Body of pancreas (tissue), 4 donors: ENCODE measurements at regions not wholly inside any gene's neighbourhood (a gene's known extent, or its start where the extent isn't known, plus 50 kb on each side); places are given as distances from the start of the nearest gene placed in this dataset.

ENCODE experiments used
- ATAC-seq: fragments of 150-250 bp; one replicate; pipeline ENCODE4 v1.9.1; 2016
- DNase-seq, 4 donors: peaks; one replicate each; pipeline ENCODE4 v3.0.0-alpha.2; 2019
- H3K27ac ChIP-seq, 4 donors: fragments of 200-600 bp; sonication (generic); 1 replicate in 3 of 4; 2 replicates in 1 of 4; pipeline versions ENCODE4 v1.5.1 to v1.6.1; 2016 to 2019; ENCODE audit warnings: mild to moderate bottlenecking in 1 of 4, mixed read lengths in 1 of 4, moderate library complexity in 1 of 4
- H3K27me3 ChIP-seq, 2 donors: fragments of 200-600 bp; sonication (generic); one replicate each; pipeline ENCODE4 v1.6.0; 2016; ENCODE audit warnings: mild to moderate bottlenecking in 1 of 2
- H3K36me3 ChIP-seq, 2 donors: fragments of 200-600 bp; sonication (generic); replicated peaks in 1 of 2; 2 replicates each; pipeline ENCODE4 v1.5.1; 2016; ENCODE audit warnings: low read depth in 2 of 2; ENCODE audit not compliant: insufficient read depth in 1 of 2
- H3K4me1 ChIP-seq: fragments of 200-600 bp; sonication (generic); one replicate; pipeline ENCODE4 v1.6.0; 2016
- H3K4me3 ChIP-seq, 2 donors: fragments of 200-600 bp; sonication (generic); 1 replicate in 1 of 2; 2 replicates in 1 of 2; pipeline ENCODE4 v1.5.1; 2016 to 2019
- H3K9me3 ChIP-seq, 3 donors: fragments of 200-600 bp; sonication (generic); 1 replicate in 2 of 3; 2 replicates in 1 of 3; pipeline ENCODE4 v1.5.1; 2016
- POLR2A ChIP-seq, 3 donors: fragments of 450-650 bp; IDR thresholded peaks; one replicate each; pipeline ENCODE4 v1.6.1; 2016; ENCODE audit warnings: antibody characterized with exemption in 3 of 3, mild to moderate bottlenecking in 2 of 3
- WGBS, 2 donors: methylation state at CpG; one replicate each; pipeline ENCODE4 v1.1.5; 2017; 5-methylcytosine and 5-hydroxymethylcytosine counted together
- intact Hi-C: fragments of 100-400 bp; cut with DNase I; formaldehyde crosslinking; loops from one replicate; pipeline ENCODE4 v1.15.1; 2023
- TF ChIP-seq, protein P1 (sequence below), 7 experiments: fragments of 450-650 bp in 4 of 7; fragments of 200-600 bp in 3 of 7; sonication (generic) in 3 of 7; IDR thresholded peaks; one replicate each; pipeline ENCODE4 v1.5.1; 2016 to 2019; ENCODE audit warnings: antibody characterized with exemption in 7 of 7

GRCh38 chr2:21452678-21453077 lies 328.9 kb downstream of the TDRD15 start:
- H3K27me3 ChIP-seq: no peaks in the 10 kb centered on the region

GRCh38 chr2:21453723-21454450 lies 330.1 kb downstream of the TDRD15 start:
- intact Hi-C loops: no loop called here
- TF ChIP-seq POLR2A (IDR thresholded peaks at IDR 0.05): no peak
- Histone ChIP-seq H3K4me3 (no peak overlapping the region), H3K4me1 (no peaks in the 10 kb centered on the region), H3K36me3 (no peaks in the 10 kb centered on the region), H3K27me3 (no peaks in the 10 kb centered on the region), H3K27ac (no peak overlapping the region), H3K9me3 (no peaks in the 10 kb centered on the region)
- DNase-seq (no peak), ATAC-seq (no peak)
- 54 to 65% methylated on average over 8 of the region's 8 CpGs for WGBS, 2 donors

More at GRCh38 chr2:21452678-21453077, 328.9 kb downstream of the TDRD15 start:
- TF ChIP-seq, protein P1, sequence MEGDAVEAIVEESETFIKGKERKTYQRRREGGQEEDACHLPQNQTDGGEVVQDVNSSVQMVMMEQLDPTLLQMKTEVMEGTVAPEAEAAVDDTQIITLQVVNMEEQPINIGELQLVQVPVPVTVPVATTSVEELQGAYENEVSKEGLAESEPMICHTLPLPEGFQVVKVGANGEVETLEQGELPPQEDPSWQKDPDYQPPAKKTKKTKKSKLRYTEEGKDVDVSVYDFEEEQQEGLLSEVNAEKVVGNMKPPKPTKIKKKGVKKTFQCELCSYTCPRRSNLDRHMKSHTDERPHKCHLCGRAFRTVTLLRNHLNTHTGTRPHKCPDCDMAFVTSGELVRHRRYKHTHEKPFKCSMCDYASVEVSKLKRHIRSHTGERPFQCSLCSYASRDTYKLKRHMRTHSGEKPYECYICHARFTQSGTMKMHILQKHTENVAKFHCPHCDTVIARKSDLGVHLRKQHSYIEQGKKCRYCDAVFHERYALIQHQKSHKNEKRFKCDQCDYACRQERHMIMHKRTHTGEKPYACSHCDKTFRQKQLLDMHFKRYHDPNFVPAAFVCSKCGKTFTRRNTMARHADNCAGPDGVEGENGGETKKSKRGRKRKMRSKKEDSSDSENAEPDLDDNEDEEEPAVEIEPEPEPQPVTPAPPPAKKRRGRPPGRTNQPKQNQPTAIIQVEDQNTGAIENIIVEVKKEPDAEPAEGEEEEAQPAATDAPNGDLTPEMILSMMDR (IDR thresholded peaks at IDR 0.05): no peak
- H3K4me1 ChIP-seq: no peaks in the 10 kb centered on the region
- ATAC-seq (no peak), DNase-seq (no peak)
- intact Hi-C loops: no loop called here
- H3K4me3 ChIP-seq: no peak overlapping the region
- H3K27ac ChIP-seq: no peak overlapping the region
- whole genome bisulfite sequencing, 2 donors: 19 to 29% methylated on average over 5 of the region's 5 CpGs
- H3K9me3 ChIP-seq: no peaks in the 10 kb centered on the region
- H3K36me3 ChIP-seq: no peaks in the 10 kb centered on the region

- intact Hi-C loops: no loop called here
- H3K4me1 ChIP-seq: no peaks in the 10 kb centered on the region
- TF ChIP-seq POLR2A (IDR thresholded peaks at IDR 0.05): no peak
- TF ChIP-seq, protein P1 (IDR thresholded peaks at IDR 0.05): no peak
- DNase-seq (no peak), ATAC-seq (no peak)
- H3K4me3 ChIP-seq: no peak overlapping the region
- no peak overlapping the region for H3K27ac ChIP-seq
- no peaks in the 10 kb centered on the region for H3K36me3 ChIP-seq
- no peaks in the 10 kb centered on the region for H3K9me3 ChIP-seq
- H3K27me3 ChIP-seq: no peaks in the 10 kb centered on the region
- 40 to 47% methylated on average over 2 of the region's 2 CpGs for WGBS, 2 donors
Observed at GRCh38 chr2:21454839-21455238, 331.1 kb downstream of the TDRD15 start.

GRCh38 chr2:21461754-21462240 lies 338.0 kb downstream of the TDRD15 start:
- Histone ChIP-seq H3K4me1 (no peaks in the 10 kb centered on the region), H3K27ac (no peak overlapping the region), H3K9me3 (no peaks in the 10 kb centered on the region), H3K36me3 (no peaks in the 10 kb centered on the region), H3K4me3 (no peak overlapping the region), H3K27me3 (no peaks in the 10 kb centered on the region)
- WGBS, 2 donors: 51 to 53% methylated on average over 3 of the region's 3 CpGs
- no peak for DNase-seq
- intact Hi-C loops: no loop called here
- TF ChIP-seq, protein P1 (IDR thresholded peaks at IDR 0.05): no peak
- TF ChIP-seq POLR2A (IDR thresholded peaks at IDR 0.05): no peak
- ATAC-seq: no peak

GRCh38 chr2:21466341-21466927 lies 342.7 kb downstream of the TDRD15 start:
- intact Hi-C loops: no loop called here
- no peak for TF ChIP-seq POLR2A (IDR thresholded peaks at IDR 0.05)
- TF ChIP-seq, protein P1 (IDR thresholded peaks at IDR 0.05): no peak
- no peaks in the 10 kb centered on the region for H3K27me3 ChIP-seq
- no peak overlapping the region for H3K4me3 ChIP-seq
- H3K4me1 ChIP-seq: no peaks in the 10 kb centered on the region
- no peak for ATAC-seq
- no peaks in the 10 kb centered on the region for H3K36me3 ChIP-seq
- no peak for DNase-seq
- H3K27ac ChIP-seq: no peak overlapping the region
- H3K9me3 ChIP-seq: no peaks in the 10 kb centered on the region
- 53 to 57% methylated on average over 1 of the region's 1 CpG for WGBS, 2 donors
